SKM-1 treated with dmso at 0.1 percent for 144 hours (cell line): ENCODE measurements at regions not wholly inside any gene's neighbourhood (a gene's known extent, or its start where the extent isn't known, plus 50 kb on each side); places are given as distances from the start of the nearest gene placed in this dataset.

Experiments
- DNase-seq: peaks from one replicate; lab custom pipeline; 2025; ENCODE audit not compliant: unreplicated experiment; lab: John Stamatoyannopoulos, UW

DNA sequence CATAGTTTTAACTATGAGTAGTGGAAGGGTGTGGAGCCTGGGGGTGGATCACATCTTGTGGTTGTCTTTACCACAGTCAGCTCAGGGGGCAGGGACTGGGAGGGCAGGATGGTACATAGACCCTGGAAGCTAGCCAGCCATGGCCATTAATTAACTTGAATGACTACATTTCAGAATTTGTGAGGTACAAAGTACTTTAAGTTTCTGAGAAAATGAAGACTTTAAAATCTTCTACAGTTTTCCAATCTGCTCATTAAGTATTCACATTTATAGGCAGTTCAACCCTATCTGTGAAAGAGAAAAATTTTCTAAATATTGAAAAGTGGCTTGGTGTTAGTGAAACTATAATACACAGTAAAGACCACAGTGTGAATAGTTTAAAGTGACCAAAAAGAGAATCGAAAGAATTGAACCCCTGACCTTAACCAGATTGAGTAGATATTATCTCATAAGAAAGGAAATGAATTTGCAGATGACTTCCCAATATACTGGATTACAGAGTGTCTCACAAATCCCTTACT, 234.2 kb upstream of the MEF2C start:
- no peak for DNase-seq

- no peak for DNase-seq
Observed at GRCh38 chr5:89110916-89111646, 228.1 kb upstream of the MEF2C start.

- peak; percentile 8 for DNase-seq
Observed at GRCh38 chr5:89106480-89106879, 223.5 kb upstream of the MEF2C start.

DNA sequence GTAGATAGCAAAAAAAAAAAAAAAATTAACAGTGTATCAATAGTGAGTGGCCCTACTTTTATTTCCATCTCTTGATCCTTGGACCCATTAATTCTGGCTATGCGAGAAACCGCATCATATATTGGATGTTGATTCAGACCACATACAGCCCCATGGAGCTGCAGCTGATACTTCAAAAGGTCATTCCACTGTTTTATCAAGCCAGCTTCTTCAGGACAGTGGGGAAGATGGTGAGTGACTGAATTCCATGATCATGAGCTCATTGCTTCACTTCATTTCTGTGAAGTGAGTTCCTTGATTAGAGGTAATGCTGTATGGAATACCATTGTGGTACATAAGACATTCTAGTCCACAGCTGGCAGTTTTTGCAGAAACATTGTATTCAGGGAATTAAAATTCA, 222.9 kb upstream of the MEF2C start:
- DNase-seq = no peak

DNA sequence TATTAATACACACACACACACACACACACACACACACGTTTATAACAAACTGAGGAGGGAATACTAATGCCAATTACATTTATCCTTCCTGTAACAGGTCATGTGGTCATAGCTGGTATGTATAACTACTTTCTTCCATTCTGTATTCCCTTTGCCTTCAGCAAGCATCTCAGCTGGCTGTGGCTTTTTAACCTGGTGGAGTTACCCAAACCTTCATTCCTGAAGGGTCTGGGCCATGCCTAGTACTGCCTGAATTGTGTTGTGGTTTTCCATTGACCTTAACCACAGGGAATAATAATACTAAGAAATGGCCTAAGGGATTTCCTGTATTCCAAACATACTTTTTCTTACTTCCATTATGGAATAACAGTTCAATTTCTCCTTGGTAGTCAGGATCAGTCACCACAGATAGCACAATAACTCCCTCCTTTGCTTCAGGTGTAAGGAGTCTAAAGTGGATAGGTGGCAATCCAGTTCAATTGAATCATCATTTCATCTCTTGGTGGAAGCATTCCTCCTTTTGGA, 222.2 kb upstream of the MEF2C start:
- no peak for DNase-seq

DNA sequence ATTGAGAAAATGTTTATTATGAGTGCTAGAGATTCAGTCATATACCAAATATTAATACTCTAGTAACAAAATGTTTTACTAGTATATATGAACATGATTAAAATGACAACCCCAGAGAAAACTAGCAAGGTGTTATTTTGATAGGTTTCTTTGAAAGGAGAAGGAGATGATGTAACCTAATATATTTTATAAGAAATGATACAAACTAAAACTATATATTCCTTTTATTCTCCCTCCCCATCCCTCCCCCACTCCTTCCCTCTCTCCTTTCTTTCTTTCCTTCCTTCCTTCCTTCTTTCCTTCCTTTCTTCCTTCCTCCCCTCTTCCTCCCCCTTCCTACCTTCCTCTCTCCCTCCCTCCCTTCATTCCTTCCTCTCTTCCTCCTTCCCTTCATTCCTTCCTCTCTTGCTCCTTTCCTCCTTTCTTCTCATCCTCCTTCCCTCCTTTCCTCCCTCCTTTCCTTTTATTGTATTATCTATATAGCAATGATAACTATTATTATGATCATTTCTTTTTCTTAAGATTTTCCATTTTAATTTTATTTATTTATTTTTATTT, 215.3 kb upstream of the MEF2C start:
- DNase-seq = no peak

GRCh38 chr5:89097103-89097502, 214.1 kb upstream of the MEF2C start:
- no peak for DNase-seq

DNA sequence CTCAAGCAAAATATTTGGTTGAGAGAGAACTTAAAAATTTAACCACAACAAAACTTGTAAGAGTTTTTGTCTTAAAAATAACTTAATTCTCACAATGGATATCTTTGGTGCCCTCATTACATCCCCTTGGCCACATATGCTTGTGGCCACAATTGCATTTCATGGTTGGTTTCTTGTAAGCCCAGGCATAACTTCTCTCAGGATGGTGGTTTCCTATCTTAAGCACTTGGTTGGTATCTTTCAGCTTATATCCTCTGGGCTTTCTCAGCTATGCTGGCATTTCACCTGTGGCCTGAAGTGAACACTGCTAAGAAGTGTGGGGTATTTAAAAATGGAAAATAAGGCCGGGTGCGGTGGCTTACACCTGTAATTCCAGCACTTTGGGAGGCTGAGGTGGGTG, 212.4 kb upstream of the MEF2C start:
- DNase-seq = no peak

DNA sequence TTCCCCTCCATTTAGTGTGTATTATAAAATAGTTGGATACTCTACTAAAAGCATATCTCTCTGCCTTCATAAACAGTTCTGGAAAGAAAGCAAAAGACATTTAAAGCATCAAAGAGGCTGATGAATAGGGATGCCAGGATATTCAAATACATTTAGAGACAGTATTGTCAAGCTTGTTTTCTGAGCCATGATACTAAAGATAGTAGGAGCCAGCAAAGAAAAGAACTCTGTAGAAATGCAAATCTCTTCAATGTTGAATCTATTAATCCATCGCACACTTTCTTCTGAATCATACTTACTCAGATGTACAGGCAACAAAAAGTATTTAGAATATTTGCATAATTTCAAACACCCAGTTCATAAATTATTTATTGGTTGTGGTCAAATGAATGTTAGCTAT, 207.1 kb upstream of the MEF2C start:
- DNase-seq = no peak

DNA sequence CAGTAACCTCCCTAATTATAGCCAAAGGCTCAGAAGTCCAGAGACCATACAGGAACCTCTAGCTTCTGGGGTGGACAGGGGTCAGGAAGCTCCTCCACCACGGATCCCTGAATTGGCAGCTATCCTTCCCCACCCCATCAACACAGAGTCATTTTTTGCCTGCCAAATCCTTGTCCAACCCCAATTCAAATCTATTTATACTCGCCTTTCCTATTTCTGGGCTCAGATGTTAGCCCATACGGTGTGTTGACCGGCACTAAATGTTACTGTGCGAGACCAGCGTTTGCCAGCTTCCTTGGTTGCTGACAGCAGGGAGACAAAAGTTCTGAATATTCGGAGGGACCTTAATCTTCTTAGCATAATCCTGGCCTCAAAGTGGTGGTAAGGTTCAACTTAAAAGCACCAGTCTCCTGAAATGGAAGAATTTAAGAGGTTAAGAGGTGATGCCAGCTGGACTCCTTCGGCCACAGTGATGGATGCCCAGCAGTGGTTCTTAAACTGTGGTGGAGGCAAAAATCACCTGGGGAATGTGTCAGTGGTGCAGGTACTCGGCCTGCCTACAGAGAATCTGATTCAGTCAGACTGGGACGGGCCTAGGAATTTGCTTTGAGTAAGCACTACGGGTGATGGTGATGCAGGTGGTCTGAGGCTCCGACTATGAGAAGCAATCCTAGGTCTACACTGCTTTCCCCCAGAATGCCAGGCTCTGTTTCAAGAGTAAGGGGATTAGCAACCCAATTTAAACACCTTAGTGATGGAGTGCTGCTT, 204.8 kb upstream of the MEF2C start:
- no peak for DNase-seq

DNA sequence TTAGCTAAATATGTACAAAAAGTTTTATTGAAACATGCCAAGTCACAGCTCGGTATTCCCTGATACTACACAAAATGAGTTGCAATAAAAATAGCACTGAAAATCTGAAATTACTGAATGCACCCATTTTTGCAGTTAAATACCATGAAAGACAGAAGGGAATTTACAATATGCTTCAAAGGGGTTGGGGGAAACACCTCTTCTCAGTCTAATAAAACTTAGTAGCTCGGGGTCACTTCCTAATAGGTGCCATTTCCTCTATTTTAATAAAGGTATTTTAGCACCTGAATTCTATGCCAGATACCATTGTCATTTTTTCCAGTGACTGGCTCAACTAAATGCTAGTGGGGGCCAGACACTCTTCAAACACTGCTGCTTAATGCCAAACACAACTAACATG, 204.1 kb upstream of the MEF2C start:
- DNase-seq = no peak

GRCh38 chr5:89086390-89087086, 203.6 kb upstream of the MEF2C start:
- no peak for DNase-seq

DNA sequence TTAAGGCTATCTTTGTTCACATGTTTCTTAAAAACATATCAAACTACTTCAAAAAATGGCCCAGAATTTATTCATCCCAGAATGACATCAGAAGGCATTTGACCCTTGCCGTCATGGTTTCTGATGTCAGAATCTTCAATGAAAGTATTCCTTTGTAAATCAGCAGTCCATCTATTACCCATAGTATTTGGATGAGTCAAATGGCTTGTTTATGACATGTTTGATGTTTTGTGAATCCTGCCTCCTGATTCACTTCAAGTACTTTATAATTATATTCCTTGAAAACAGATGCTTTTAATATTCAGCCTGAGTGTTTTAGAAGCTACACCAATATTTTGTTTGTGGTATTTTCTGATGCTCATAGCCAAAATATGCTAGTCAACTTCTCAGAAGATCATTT, 200.8 kb upstream of the MEF2C start:
- DNase-seq = no peak

DNA sequence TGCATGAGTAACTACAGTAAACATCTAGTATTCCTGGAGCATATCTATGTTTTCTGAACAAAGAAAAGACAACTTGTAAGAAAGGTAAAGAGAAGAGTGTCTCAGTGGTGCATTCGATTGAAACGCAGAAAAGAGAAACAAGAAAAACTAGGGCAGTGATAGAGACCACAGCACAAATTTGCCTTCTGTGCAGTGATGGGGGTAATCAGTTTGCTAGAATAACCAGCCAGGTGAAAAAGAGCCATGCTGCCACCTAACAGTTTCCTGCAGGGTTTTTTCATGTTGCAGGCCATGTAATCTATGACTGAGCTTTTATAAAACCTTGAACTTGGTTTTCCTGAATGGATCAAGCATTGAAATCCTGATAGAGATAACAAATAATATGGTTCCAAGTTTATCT, 198.4 kb upstream of the MEF2C start:
- no peak for DNase-seq

- DNase-seq = no peak
Observed at GRCh38 chr5:89080467-89081116, 197.6 kb upstream of the MEF2C start.

DNA sequence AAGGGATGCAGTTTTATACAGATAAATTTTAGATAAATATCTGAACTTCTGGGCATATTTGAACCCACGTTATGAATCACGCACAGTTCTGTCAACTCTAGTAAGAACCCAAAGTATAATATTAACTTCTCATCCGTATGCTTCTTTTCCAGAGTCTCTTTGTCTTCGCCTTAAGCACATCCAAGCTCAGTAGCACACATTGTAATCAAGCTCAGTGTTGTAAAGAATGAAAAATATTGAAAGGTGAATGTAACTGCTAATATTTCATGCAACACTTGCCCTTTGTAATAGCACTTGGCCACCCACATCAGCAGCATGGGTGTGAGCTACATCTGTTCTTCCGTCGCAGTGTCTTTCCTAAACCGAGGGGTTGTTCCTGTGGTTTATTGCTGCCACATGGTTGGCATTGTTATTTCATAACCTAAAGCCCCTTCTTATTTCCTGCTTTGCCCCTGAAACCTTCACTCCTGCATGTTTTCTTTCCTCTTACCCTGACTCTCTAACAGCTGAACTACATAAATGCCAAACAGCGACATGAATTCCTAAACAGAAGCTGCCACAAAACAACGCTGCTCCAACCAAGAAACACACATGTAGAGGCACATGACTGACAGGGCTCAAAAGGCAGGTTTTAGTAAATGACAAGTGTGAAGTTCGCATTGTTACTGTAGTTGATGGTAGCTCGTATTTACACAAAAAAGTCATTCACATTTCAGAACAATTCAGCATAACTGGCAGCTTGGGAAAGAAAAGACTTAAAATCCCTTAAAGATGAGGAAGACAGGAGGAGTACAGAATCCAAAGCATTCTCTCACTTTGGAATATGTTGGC, 190.1 kb upstream of the MEF2C start:
- no peak for DNase-seq

- no peak for DNase-seq
Observed at GRCh38 chr5:89071941-89072331, 189.0 kb upstream of the MEF2C start.

DNA sequence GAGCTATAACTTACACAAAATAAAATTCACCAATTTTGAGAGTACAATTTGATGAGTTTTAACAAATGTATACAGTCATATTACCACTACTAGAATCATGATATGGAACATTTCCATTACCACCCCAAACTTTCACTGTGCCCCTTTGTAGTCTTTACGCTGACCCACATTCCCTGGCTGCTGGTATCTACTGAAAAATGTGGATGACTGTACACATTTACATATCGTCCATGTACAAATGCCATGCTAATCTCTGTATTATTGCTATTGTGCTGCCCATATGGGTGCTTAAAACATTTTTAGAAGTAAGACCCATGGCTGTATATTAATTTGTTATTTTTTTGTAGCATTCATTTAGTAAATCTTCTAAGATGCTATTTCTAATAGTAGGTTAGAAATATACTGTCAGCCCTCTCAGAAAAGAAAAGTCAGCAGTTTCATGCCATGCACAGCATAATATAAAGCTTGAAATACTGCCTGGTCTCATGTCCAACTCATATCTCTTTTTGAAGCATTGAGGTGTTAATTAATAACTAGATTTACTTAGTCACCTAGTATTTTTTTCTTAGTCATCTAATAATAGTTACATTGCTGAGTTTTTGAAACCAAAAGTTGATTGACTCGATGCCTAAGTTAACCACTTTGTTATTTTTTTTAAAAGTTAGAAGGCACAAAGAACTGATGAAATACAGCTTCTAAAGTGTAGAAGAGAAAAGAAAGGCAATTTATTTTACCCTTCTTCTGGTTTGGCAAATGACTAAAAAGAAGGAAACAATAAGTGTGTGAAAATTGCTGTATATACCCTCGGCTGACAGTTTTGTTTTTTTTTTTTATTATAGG, 188.3 kb upstream of the MEF2C start:
- DNase-seq = no peak

- DNase-seq = no peak
Observed at GRCh38 chr5:89069591-89069990, 186.6 kb upstream of the MEF2C start.
